ENCODE measurements at regions not wholly inside any gene's neighbourhood (a gene's known extent, or its start where the extent isn't known, plus 50 kb on each side); places are given as distances from the start of the nearest gene placed in this dataset.

DNA sequence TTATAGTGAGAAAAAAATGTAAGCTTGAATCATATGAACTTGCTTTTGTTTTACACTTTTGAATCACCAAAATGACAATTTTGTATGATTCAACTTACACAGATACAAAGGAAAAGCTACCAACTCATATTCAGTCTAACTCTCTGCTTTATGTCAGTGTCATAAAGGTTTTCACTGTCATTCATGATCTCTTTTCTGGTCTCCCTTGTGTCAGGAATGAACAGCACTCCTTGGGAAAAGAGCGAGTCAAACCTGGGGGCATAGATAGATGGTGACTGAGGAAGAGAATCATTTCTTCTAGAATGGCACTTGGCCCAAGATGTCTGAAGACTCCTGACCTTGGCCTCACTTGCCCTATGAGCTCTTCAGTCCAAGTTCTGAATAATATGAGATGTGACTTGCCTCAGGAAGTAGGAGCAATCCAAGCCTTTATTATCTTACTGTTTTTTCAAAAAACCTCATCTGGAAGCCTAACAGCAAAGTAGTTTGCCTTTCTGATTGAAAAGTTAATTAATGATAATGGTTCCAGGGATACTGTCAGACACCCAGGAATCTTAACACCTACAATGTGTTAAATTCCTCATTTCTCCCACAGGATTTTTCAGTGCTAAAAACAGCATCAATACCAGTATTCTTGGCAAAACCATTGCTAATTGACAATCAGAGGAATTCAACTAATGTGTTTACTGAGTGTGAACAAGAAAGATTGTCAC lies 270.0 kb upstream of the HSF2 start:
- ChIA-PET RAD21 (ENCODE audit: unreplicated experiment) (no interaction called here), POLR2A (no interaction called here), SMC1A (ENCODE audit: uncharacterized antibody, unreplicated experiment) (no interaction called here), CTCF (interaction anchor here (1.2 kb wide), 1 partner anchor 19 kb away, joined by 4 read pairs; no protein-coding TSS in a partner anchor)
- Histone ChIP-seq H3K4me1 (ENCODE audit: control insufficient read depth, insufficient read depth, low read length) (no peaks in the 10 kb centered on the region), H3K4me3 (no peak overlapping the region), H2AFZ (ENCODE audit: control insufficient read depth, low read depth, low read length) (no peak overlapping the region), H3K36me3 (ENCODE audit: control insufficient read depth in 2 of 2, insufficient read depth in 2 of 2, low read length in 1 of 2) (no peaks in the 10 kb centered on the region), H3K4me2 (ENCODE audit: control insufficient read depth, insufficient read depth) (no peak overlapping the region), H3K9ac (ENCODE audit: control insufficient read depth, insufficient read depth, low read length) (no peak overlapping the region), H3K27me3 (replicated peaks in 1 of 2; ENCODE audit: control insufficient read depth in 2 of 2, insufficient read depth in 2 of 2, low read length in 1 of 2) (no peaks in the 10 kb centered on the region), H4K20me1 (ENCODE audit: control insufficient read depth, insufficient read depth) (no peaks in the 10 kb centered on the region), H3K9me3 (replicated peaks; ENCODE audit: control insufficient read depth, insufficient read depth, low read length) (no peaks in the 10 kb centered on the region), H3K79me2 (ENCODE audit: control insufficient read depth, insufficient read depth, low read length) (no peaks in the 10 kb centered on the region), H3K27ac (ENCODE audit: control insufficient read depth, insufficient read depth) (no peak overlapping the region)
- ATAC-seq (no peak), DNase-seq (ENCODE audit: low read depth, low spot score) (no peak), FAIRE-seq (no peak)
- in situ Hi-C loops (cut with MboI): no loop called here
- no TSS peak for BruUV-seq (replicated peaks)
- intact Hi-C loops (cut with micrococcal nuclease; ENCODE audit: unreplicated experiment): no loop called here
- WGBS (ENCODE audit: insufficient coverage, insufficient replicate concordance, low lambda C conversion rate, missing lambda C conversion rate): 17% methylated on average over 1 of the region's 1 CpG
- no peak for TF ChIP-seq IKZF2 (IDR thresholded peaks at IDR 0.05)
- TF ChIP-seq CHD2 (IDR thresholded peaks at IDR 0.05; ENCODE audit: borderline replicate concordance, low read depth, low read length): no peak
- TF ChIP-seq SUZ12 (IDR thresholded peaks at IDR 0.05; ENCODE audit: unreplicated experiment): no peak
- no peak for TF ChIP-seq ZBED1 (IDR thresholded peaks at IDR 0.05; ENCODE audit: borderline replicate concordance)
- TF ChIP-seq, protein P1, sequence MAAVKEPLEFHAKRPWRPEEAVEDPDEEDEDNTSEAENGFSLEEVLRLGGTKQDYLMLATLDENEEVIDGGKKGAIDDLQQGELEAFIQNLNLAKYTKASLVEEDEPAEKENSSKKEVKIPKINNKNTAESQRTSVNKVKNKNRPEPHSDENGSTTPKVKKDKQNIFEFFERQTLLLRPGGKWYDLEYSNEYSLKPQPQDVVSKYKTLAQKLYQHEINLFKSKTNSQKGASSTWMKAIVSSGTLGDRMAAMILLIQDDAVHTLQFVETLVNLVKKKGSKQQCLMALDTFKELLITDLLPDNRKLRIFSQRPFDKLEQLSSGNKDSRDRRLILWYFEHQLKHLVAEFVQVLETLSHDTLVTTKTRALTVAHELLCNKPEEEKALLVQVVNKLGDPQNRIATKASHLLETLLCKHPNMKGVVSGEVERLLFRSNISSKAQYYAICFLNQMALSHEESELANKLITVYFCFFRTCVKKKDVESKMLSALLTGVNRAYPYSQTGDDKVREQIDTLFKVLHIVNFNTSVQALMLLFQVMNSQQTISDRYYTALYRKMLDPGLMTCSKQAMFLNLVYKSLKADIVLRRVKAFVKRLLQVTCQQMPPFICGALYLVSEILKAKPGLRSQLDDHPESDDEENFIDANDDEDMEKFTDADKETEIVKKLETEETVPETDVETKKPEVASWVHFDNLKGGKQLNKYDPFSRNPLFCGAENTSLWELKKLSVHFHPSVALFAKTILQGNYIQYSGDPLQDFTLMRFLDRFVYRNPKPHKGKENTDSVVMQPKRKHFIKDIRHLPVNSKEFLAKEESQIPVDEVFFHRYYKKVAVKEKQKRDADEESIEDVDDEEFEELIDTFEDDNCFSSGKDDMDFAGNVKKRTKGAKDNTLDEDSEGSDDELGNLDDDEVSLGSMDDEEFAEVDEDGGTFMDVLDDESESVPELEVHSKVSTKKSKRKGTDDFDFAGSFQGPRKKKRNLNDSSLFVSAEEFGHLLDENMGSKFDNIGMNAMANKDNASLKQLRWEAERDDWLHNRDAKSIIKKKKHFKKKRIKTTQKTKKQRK (IDR thresholded peaks at IDR 0.05; ENCODE audit: low read depth, low read length): no peak
- TF ChIP-seq KDM1A (IDR thresholded peaks at IDR 0.05; ENCODE audit: borderline replicate concordance): no peak
- TF ChIP-seq ZNF24 (IDR thresholded peaks at IDR 0.05): no peak
- TF ChIP-seq, protein P2, sequence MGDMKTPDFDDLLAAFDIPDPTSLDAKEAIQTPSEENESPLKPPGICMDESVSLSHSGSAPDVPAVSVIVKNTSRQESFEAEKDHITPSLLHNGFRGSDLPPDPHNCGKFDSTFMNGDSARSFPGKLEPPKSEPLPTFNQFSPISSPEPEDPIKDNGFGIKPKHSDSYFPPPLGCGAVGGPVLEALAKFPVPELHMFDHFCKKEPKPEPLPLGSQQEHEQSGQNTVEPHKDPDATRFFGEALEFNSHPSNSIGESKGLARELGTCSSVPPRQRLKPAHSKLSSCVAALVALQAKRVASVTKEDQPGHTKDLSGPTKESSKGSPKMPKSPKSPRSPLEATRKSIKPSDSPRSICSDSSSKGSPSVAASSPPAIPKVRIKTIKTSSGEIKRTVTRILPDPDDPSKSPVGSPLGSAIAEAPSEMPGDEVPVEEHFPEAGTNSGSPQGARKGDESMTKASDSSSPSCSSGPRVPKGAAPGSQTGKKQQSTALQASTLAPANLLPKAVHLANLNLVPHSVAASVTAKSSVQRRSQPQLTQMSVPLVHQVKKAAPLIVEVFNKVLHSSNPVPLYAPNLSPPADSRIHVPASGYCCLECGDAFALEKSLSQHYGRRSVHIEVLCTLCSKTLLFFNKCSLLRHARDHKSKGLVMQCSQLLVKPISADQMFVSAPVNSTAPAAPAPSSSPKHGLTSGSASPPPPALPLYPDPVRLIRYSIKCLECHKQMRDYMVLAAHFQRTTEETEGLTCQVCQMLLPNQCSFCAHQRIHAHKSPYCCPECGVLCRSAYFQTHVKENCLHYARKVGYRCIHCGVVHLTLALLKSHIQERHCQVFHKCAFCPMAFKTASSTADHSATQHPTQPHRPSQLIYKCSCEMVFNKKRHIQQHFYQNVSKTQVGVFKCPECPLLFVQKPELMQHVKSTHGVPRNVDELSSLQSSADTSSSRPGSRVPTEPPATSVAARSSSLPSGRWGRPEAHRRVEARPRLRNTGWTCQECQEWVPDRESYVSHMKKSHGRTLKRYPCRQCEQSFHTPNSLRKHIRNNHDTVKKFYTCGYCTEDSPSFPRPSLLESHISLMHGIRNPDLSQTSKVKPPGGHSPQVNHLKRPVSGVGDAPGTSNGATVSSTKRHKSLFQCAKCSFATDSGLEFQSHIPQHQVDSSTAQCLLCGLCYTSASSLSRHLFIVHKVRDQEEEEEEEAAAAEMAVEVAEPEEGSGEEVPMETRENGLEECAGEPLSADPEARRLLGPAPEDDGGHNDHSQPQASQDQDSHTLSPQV (IDR thresholded peaks at IDR 0.05): no peak
- no peak for TF ChIP-seq EGR1 (IDR thresholded peaks at IDR 0.05; ENCODE audit: borderline replicate concordance in 1 of 2, low read depth in 2 of 2, low read length in 2 of 2)
- no peak for TF ChIP-seq NRF1 (conservative IDR thresholded peaks at IDR 0.05; ENCODE audit: low read depth, low read length)
- TF ChIP-seq HCFC1 (IDR thresholded peaks at IDR 0.05; ENCODE audit: low read length): no peak
- TF ChIP-seq, protein P3, sequence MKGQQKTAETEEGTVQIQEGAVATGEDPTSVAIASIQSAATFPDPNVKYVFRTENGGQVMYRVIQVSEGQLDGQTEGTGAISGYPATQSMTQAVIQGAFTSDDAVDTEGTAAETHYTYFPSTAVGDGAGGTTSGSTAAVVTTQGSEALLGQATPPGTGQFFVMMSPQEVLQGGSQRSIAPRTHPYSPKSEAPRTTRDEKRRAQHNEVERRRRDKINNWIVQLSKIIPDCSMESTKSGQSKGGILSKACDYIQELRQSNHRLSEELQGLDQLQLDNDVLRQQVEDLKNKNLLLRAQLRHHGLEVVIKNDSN (IDR thresholded peaks at IDR 0.05; ENCODE audit: borderline replicate concordance, extremely low read length, insufficient read depth, low read depth, low read length): no peak
- TF ChIP-seq ZSCAN29 (IDR thresholded peaks at IDR 0.05): no peak
- TF ChIP-seq CBX5 (IDR thresholded peaks at IDR 0.05; ENCODE audit: low read depth): no peak

All from GM12878 (cell line).